IPS-NIHi7 (cell line): ENCODE measurements at regions not wholly inside any gene's neighbourhood (a gene's known extent, or its start where the extent isn't known, plus 50 kb on each side); places are given as distances from the start of the nearest gene placed in this dataset.

Experiments used
- DNase-seq: peaks from one replicate; pipeline ENCODE4 v3.0.0; 2012; ENCODE audit warnings: mixed read lengths; ENCODE audit errors: extremely low spot score

- DNase-seq: no peak
Measured at GRCh38 chrX:26032111-26032912, 105.8 kb upstream of the MAGEB18 start.

- DNase-seq: no peak
Measured at GRCh38 chrX:26037367-26037766, 100.8 kb upstream of the MAGEB18 start.

DNA sequence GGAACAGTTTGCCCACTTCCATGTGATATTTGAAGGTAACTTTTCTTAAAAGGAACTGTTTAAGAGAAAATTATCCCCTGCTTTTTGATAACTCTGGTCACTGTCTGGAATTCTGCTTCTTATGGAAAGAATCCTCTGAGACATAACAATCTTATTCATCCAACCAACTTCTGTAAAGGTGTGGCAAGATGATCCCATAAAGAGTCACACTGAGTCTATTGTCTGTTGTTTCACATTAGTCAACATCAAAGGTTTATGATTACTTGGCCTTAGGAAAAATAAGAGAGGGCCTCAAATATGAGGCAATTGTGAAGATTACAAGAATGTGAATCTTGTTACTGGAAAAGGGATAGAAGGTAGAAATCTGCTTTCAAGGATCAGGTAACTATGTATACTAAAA lies 88.0 kb upstream of the MAGEB18 start:
- no peak for DNase-seq

DNA sequence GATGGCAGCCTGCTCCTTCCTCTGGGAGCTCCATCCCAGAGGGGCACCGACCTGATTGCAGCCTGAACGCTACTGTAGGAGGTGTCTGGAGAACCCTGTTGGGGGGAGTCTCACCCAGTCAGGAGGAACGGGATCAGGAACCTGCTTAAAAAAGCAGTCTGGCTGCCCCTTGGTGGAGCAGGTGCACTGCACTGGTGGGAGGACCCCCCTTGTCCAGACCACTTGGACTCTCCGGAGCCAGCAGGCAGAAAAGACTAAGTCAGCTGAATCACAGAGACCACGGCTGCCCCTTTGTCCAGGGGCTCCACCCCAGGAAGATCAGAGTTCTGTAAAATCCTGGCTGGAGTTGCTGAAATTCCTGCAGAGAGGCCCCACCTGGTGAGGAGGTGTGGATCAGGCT lies 67.3 kb upstream of the MAGEB18 start:
- DNase-seq: no peak

GRCh38 chrX:26071618-26072017 lies 66.5 kb upstream of the MAGEB18 start:
- DNase-seq: no peak

GRCh38 chrX:26083093-26083492 lies 55.0 kb upstream of the MAGEB18 start:
- DNase-seq: no peak
